ENCODE measurements at regions not wholly inside any gene's neighbourhood (a gene's known extent, or its start where the extent isn't known, plus 50 kb on each side); places are given as distances from the start of the nearest gene placed in this dataset.

- no peak overlapping the region for H3K4me3 ChIP-seq (ENCODE audit: low read depth, low read length)
- no peak for TF ChIP-seq CTCF (IDR thresholded peaks at IDR 0.05; ENCODE audit: borderline replicate concordance, insufficient read depth, low read depth, low read length)
Observed at GRCh38 chr2:215765729-215766360, 247.5 kb downstream of the MREG start.

GRCh38 chr2:215764441-215765048 is 248.8 kb downstream of the MREG start:
- TF ChIP-seq CTCF (IDR thresholded peaks at IDR 0.05; ENCODE audit: borderline replicate concordance, insufficient read depth, low read depth, low read length): no peak
- H3K4me3 ChIP-seq (ENCODE audit: low read depth, low read length): no peak overlapping the region

GRCh38 chr2:215760557-215760956 is 252.8 kb downstream of the MREG start:
- TF ChIP-seq CTCF (IDR thresholded peaks at IDR 0.05; ENCODE audit: borderline replicate concordance, insufficient read depth, low read depth, low read length): no peak
- no peak overlapping the region for H3K4me3 ChIP-seq (ENCODE audit: low read depth, low read length)

- H3K4me3 ChIP-seq (ENCODE audit: low read depth, low read length): no peak overlapping the region
- no peak for TF ChIP-seq CTCF (IDR thresholded peaks at IDR 0.05; ENCODE audit: borderline replicate concordance, insufficient read depth, low read depth, low read length)
Observed at GRCh38 chr2:215760091-215760490, 253.3 kb downstream of the MREG start.

- H3K4me3 ChIP-seq (ENCODE audit: low read depth, low read length): no peak overlapping the region
- no peak for TF ChIP-seq CTCF (IDR thresholded peaks at IDR 0.05; ENCODE audit: borderline replicate concordance, insufficient read depth, low read depth, low read length)
Observed at GRCh38 chr2:215758691-215759090, 254.7 kb downstream of the MREG start.

GRCh38 chr2:215756346-215756730 is 257.0 kb downstream of the MREG start:
- H3K4me3 ChIP-seq (ENCODE audit: low read depth, low read length): no peak overlapping the region
- TF ChIP-seq CTCF (IDR thresholded peaks at IDR 0.05; ENCODE audit: borderline replicate concordance, insufficient read depth, low read depth, low read length): no peak

GRCh38 chr2:215755641-215756345 is 257.6 kb downstream of the MREG start:
- TF ChIP-seq CTCF (IDR thresholded peaks at IDR 0.05; ENCODE audit: borderline replicate concordance, insufficient read depth, low read depth, low read length): no peak
- no peak overlapping the region for H3K4me3 ChIP-seq (ENCODE audit: low read depth, low read length)
